ENCODE measurements at regions not wholly inside any gene's neighbourhood (a gene's known extent, or its start where the extent isn't known, plus 50 kb on each side); places are given as distances from the start of the nearest gene placed in this dataset.
"Not testable (repeated sequence)": the region's sequence is repeated elsewhere in the genome, so short reads cannot be mapped to it uniquely, and the experiment has no call there.

DNA sequence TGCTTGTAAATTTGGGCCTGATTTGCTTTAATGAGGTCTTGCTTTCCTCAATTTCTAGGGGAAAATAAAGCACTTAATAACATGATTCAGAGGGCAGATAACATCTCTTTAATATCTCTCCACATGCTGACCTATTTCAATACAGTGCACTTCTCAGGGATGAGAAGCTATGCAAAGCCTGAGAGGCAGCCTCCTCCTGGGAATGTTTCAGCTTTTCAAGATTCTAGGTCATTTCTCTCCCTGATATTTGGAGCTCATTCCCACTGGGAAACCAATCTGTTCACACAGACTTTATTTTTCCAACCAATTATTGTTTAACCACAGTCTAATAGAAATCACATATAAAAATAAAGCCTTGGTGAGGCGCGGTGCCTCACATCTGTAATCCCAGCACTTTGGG, 67.0 kb upstream of the LSAMP start:
- TF ChIP-seq, protein P1, sequence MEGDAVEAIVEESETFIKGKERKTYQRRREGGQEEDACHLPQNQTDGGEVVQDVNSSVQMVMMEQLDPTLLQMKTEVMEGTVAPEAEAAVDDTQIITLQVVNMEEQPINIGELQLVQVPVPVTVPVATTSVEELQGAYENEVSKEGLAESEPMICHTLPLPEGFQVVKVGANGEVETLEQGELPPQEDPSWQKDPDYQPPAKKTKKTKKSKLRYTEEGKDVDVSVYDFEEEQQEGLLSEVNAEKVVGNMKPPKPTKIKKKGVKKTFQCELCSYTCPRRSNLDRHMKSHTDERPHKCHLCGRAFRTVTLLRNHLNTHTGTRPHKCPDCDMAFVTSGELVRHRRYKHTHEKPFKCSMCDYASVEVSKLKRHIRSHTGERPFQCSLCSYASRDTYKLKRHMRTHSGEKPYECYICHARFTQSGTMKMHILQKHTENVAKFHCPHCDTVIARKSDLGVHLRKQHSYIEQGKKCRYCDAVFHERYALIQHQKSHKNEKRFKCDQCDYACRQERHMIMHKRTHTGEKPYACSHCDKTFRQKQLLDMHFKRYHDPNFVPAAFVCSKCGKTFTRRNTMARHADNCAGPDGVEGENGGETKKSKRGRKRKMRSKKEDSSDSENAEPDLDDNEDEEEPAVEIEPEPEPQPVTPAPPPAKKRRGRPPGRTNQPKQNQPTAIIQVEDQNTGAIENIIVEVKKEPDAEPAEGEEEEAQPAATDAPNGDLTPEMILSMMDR (IDR thresholded peaks at IDR 0.05; ENCODE audit: low read depth, low read length) = no peak
- Histone ChIP-seq H3K9me3 (ENCODE audit: severe bottlenecking) (no peaks in the 10 kb centered on the region), H3K4me3 (ENCODE audit: low read depth, low read length) (no peak overlapping the region), H3K27me3 (ENCODE audit: insufficient read depth, low read depth, severe bottlenecking) (peaks cover 22% of the 10 kb centered on the region), H3K27ac (no peak overlapping the region), H3K36me3 (no peaks in the 10 kb centered on the region)
- no peak for DNase-seq

DNA sequence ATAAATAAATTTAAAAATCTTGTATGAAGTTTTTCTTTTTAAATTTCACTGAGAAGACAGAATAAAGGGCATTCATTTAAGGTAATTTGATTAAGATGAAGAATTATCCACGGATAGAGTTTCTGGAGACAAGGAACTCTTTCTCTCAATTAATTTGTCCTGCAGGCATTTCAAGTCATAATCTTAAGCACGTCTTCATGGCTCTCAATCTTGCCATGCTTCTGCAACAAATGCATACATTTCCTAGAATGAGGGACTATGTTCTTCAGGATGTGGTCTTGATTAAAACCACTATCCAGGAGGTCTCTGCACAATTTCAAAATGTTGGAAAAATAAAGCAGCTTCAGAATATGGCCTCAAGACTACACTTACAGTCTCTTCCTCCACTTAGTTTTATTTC, 67.6 kb upstream of the LSAMP start:
- TF ChIP-seq, protein P1 (IDR thresholded peaks at IDR 0.05; ENCODE audit: low read depth, low read length) = no peak
- Histone ChIP-seq H3K36me3 (no peaks in the 10 kb centered on the region), H3K27me3 (ENCODE audit: insufficient read depth, low read depth, severe bottlenecking) (peaks cover 22% of the 10 kb centered on the region), H3K27ac (no peak overlapping the region), H3K4me3 (ENCODE audit: low read depth, low read length) (no peak overlapping the region), H3K9me3 (ENCODE audit: severe bottlenecking) (no peaks in the 10 kb centered on the region)
- no peak for DNase-seq

DNA sequence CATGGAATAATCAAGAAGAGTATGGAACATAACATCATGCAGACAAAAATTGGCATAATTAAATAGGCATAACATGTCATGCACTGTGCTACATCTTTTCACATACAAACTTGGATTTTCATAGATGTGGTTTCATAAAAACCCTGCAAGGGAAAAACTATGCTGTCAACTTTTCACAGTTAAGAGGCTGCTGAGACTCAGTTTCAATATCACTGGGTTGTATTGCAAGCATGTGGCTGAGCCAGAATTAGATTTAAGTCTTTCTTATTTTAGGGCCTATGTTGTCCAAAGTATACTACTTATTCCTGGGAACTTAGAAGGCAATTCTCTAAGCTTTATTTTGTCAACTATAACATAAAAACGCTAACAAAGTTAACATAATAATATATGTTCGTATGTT, 70.7 kb upstream of the LSAMP start:
- H3K9me3 ChIP-seq (ENCODE audit: severe bottlenecking) = no peaks in the 10 kb centered on the region
- DNase-seq = no peak

DNA sequence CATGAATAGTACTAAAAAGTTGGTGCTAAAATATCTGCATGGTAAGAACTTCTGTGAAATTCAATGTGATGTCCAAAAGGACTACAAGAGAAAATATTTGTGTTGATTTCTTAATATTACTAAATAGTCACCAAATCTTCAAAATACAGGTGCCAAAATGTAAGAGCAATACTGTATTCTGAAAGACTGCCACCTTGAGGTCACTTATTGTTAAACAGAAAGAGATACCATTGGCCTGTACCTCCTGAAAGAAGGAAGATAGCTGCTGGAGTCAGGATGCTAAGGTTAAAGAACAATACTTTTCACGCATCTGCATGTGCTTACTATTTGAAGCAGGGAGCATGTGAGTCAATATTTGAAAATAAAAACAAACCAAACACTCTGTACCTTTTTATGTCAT, 72.0 kb upstream of the LSAMP start:
- H3K36me3 ChIP-seq = no peaks in the 10 kb centered on the region
- H3K9me3 ChIP-seq (ENCODE audit: severe bottlenecking) = no peaks in the 10 kb centered on the region
- DNase-seq = no peak
- H3K4me3 ChIP-seq (ENCODE audit: low read depth, low read length) = no peak overlapping the region
- H3K27me3 ChIP-seq (ENCODE audit: insufficient read depth, low read depth, severe bottlenecking) = peaks cover 20% of the 10 kb centered on the region
- H3K27ac ChIP-seq = no peak overlapping the region
- TF ChIP-seq, protein P1 (IDR thresholded peaks at IDR 0.05; ENCODE audit: low read depth, low read length) = peak; percentile 12; the same call in 1 of the 2 replicates

More for the DNA sequence above, 70.7 kb upstream of the LSAMP start:
- no peak overlapping the region for H3K27ac ChIP-seq
- H3K4me3 ChIP-seq (ENCODE audit: low read depth, low read length) = no peak overlapping the region
- H3K36me3 ChIP-seq = no peaks in the 10 kb centered on the region
- peaks cover 24% of the 10 kb centered on the region for H3K27me3 ChIP-seq (ENCODE audit: insufficient read depth, low read depth, severe bottlenecking)
- TF ChIP-seq, protein P1 (IDR thresholded peaks at IDR 0.05; ENCODE audit: low read depth, low read length) = no peak

DNA sequence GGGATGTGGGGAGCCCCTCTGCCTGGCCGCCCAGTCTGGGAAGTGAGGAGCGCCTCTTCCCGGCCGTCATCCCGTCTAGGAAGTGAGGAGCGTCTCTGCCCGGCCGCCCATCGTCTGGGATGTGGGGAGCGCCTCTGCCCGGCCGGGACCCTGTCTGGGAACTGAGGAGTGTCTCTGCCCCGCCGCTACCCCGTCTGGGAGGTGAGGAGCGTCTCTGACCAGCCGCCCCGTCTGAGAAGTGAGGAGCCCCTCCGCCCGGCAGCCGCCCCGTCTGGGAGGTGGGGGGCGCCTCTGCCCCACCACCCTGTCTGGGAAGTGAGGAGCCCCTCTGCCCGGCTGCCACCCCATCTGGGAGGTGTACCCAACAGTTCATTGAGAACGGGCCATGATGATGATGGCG, 73.8 kb upstream of the LSAMP start:
- H3K36me3 ChIP-seq; H3K27me3 ChIP-seq (ENCODE audit: insufficient read depth, low read depth, severe bottlenecking); H3K4me3 ChIP-seq (ENCODE audit: low read depth, low read length); H3K27ac ChIP-seq; H3K9me3 ChIP-seq (ENCODE audit: severe bottlenecking); DNase-seq: not testable (repeated sequence)

DNA sequence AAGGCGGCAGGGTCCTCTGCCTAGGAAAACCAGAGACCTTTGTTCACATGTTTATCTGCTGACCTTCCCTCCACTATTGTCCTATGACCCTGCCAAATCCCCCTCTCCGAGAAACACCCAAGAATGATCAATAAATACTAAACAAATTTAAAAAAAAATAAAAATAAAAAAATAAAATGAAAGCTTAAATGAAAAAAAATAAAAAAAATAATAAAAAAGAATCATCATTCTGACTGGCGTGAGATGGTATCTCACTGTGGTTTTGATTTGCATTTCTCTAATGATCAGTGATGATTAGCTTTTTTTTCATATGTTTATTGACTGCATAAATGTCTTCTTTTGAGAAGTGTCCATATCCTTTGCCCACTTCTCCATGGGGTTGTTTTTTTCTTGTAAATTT, 74.5 kb upstream of the LSAMP start:
- not testable (repeated sequence) for H3K36me3 ChIP-seq; H3K27ac ChIP-seq; H3K4me3 ChIP-seq (ENCODE audit: low read depth, low read length); DNase-seq; H3K9me3 ChIP-seq (ENCODE audit: severe bottlenecking); H3K27me3 ChIP-seq (ENCODE audit: insufficient read depth, low read depth, severe bottlenecking)

DNA sequence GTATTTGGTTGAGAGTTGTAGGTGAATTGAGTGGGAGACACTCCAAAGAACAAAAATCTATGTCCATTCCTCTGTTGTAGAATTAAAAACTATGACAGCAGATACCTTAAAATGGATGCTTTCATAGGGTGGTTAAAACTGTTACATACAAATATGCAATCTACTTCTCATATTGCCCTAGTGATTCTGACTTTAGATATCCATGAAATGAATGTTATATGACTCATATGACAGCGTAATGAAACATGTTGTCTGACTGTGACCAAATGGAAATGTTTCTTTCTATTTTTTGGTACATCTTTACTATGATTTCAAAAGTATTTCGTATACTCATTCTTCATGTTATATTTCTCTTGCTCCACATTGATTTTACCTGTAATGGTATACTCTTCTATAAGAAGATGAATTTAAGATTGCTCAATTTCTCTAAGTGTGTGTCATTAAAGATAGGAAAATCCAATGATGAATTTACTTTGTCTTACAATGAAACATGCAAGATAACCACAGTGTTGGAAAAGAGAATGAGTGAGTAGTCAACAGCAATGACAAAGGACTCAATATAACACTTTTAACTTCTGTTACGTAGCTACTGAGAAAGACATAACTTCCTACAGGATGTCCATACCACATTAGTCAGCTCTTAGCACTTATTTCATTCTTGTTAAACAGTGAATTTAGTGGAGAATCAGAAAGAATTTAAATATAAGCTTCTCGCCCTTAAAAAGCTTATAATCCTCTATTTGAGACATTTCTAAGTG, 79.3 kb upstream of the LSAMP start:
- TF ChIP-seq, protein P1 (IDR thresholded peaks at IDR 0.05; ENCODE audit: low read depth, low read length) = no peak
- no peak for DNase-seq
- no peak overlapping the region for H3K27ac ChIP-seq
- no peak overlapping the region for H3K4me3 ChIP-seq (ENCODE audit: low read depth, low read length)
- no peaks in the 10 kb centered on the region for H3K36me3 ChIP-seq
- H3K27me3 ChIP-seq (ENCODE audit: insufficient read depth, low read depth, severe bottlenecking) = peaks cover 10% of the 10 kb centered on the region
- H3K9me3 ChIP-seq (ENCODE audit: severe bottlenecking) = no peaks in the 10 kb centered on the region
